ENCODE measurements at regions not wholly inside any gene's neighbourhood (a gene's known extent, or its start where the extent isn't known, plus 50 kb on each side); places are given as distances from the start of the nearest gene placed in this dataset.

GRCh38 chr1:193614275-193614674, 427.9 kb upstream of the B3GALT2 start:
- no peak for DNase-seq

- DNase-seq = no peak
Observed at GRCh38 chr1:193613041-193613440, 426.6 kb upstream of the B3GALT2 start.

GRCh38 chr1:193609592-193609991, 423.2 kb upstream of the B3GALT2 start:
- DNase-seq = no peak

GRCh38 chr1:193607787-193608186, 421.4 kb upstream of the B3GALT2 start:
- no peak for DNase-seq

GRCh38 chr1:193606035-193606434, 419.6 kb upstream of the B3GALT2 start:
- DNase-seq = no peak

GRCh38 chr1:193602705-193603104, 416.3 kb upstream of the B3GALT2 start:
- DNase-seq = no peak

- DNase-seq = no peak
Observed at GRCh38 chr1:193593147-193593885, 406.9 kb upstream of the B3GALT2 start.

- no peak for DNase-seq
Observed at GRCh38 chr1:193592317-193592716, 405.9 kb upstream of the B3GALT2 start.

- DNase-seq = no peak
Observed at GRCh38 chr1:193590102-193590501, 403.7 kb upstream of the B3GALT2 start.

- DNase-seq = peak; percentile 52
Observed at GRCh38 chr1:193589597-193590040, 403.2 kb upstream of the B3GALT2 start.

GRCh38 chr1:193588311-193589082, 402.1 kb upstream of the B3GALT2 start:
- DNase-seq = peak; percentile 88

- DNase-seq = no peak
Observed at GRCh38 chr1:193584731-193585239, 398.4 kb upstream of the B3GALT2 start.

GRCh38 chr1:193581341-193581740, 394.9 kb upstream of the B3GALT2 start:
- no peak for DNase-seq

GRCh38 chr1:193580419-193580818, 394.0 kb upstream of the B3GALT2 start:
- no peak for DNase-seq

- DNase-seq = no peak
Observed at GRCh38 chr1:193579323-193579722, 392.9 kb upstream of the B3GALT2 start.

GRCh38 chr1:193574913-193575312, 388.5 kb upstream of the B3GALT2 start:
- DNase-seq = no peak

- DNase-seq = no peak
Observed at GRCh38 chr1:193569983-193570269, 383.5 kb upstream of the B3GALT2 start.

- no peak for DNase-seq
Observed at GRCh38 chr1:193569096-193569982, 382.9 kb upstream of the B3GALT2 start.

- DNase-seq = no peak
Observed at GRCh38 chr1:193568512-193568911, 382.1 kb upstream of the B3GALT2 start.

GRCh38 chr1:193567937-193568336, 381.5 kb upstream of the B3GALT2 start:
- no peak for DNase-seq

GRCh38 chr1:193566735-193567134, 380.3 kb upstream of the B3GALT2 start:
- DNase-seq = peak; percentile 77

- no peak for DNase-seq
Observed at GRCh38 chr1:193565971-193566577, 379.7 kb upstream of the B3GALT2 start.

GRCh38 chr1:193562121-193562520, 375.7 kb upstream of the B3GALT2 start:
- DNase-seq = no peak
